Kidney (tissue), 13 donors: ENCODE measurements at regions not wholly inside any gene's neighbourhood (a gene's known extent, or its start where the extent isn't known, plus 50 kb on each side); places are given as distances from the start of the nearest gene placed in this dataset.

Experiments used
- DNase-seq, 5 donors: peaks; one replicate each; pipeline ENCODE4 v3.0.0-alpha.2; 2013 to 2020
- FAIRE-seq: peaks from 2 replicates; lab custom pipeline; 2012; peaks lifted over from hg19 to GRCh38; lab: Jason Lieb, UNC
- H3K27ac ChIP-seq, 2 donors: one replicate each; pipeline ENCODE4 v1.7.0; 2013; ENCODE audit warnings: low read depth in 2 of 2, low read length in 2 of 2, inconsistent platforms in 1 of 2
- H3K27me3 ChIP-seq: one replicate; pipeline ENCODE4 v1.7.1; 2013; ENCODE audit warnings: low read length, inconsistent platforms; ENCODE audit not compliant: control insufficient read depth, insufficient read depth
- H3K36me3 ChIP-seq, 3 donors: one replicate each; pipeline versions ENCODE4 v1.7.0 to v1.7.1; 2013; ENCODE audit warnings: low read length in 3 of 3, control low read depth in 1 of 3, inconsistent platforms in 1 of 3; ENCODE audit not compliant: insufficient read depth in 3 of 3, control insufficient read depth in 2 of 3
- H3K4me1 ChIP-seq, 3 donors: one replicate each; pipeline versions ENCODE4 v1.7.0 to v1.7.1; 2013; ENCODE audit warnings: low read length in 3 of 3, inconsistent platforms in 1 of 3, low read depth in 1 of 3; ENCODE audit not compliant: control insufficient read depth in 2 of 3, insufficient read depth in 2 of 3
- H3K4me3 ChIP-seq, 3 donors: one replicate each; pipeline versions ENCODE4 v1.7.0 to v1.8.1; 2013; ENCODE audit warnings: low read length in 3 of 3, control low read depth in 1 of 3, inconsistent platforms in 1 of 3
- H3K9ac ChIP-seq, 3 donors: one replicate each; pipeline versions ENCODE4 v1.7.0 to v1.7.1; 2013; ENCODE audit warnings: low read length in 3 of 3, control low read depth in 1 of 3, inconsistent platforms in 1 of 3
- H3K9me3 ChIP-seq, 3 donors: one replicate each; pipeline versions ENCODE4 v1.7.0 to v1.7.1; 2013; ENCODE audit warnings: low read length in 3 of 3, control low read depth in 1 of 3, inconsistent platforms in 1 of 3; ENCODE audit not compliant: control insufficient read depth in 2 of 3, insufficient read depth in 1 of 3
- CTCF ChIP-seq: IDR thresholded peaks from 3 replicates; pipeline ENCODE4 v1.5.1; 2012; ENCODE audit warnings: mild to moderate bottlenecking, moderate library complexity, borderline replicate concordance; ENCODE audit not compliant: insufficient read depth; ENCODE audit errors: extremely low read depth
- intact Hi-C: fragments of 100-400 bp; cut with DNase I; formaldehyde crosslinking; loops from one replicate; pipeline ENCODE4 v1.11.1; 2022
- donor health status: control.
- donor health status: control.
- donor health status: control.
- donor health status: control.
- donor health status: control.
- donor health status: DM: yes; HTN: yes; CAD: no.
- donor health status: Normal renal cell carcinoma (clear cell type).

GRCh38 chr12:31220061-31220460, 105.9 kb downstream of the SINHCAF start:
- H3K4me3 ChIP-seq: no peak overlapping the region
- no peak for TF ChIP-seq CTCF
- no peaks in the 10 kb centered on the region for H3K4me1 ChIP-seq
- FAIRE-seq: no peak
- H3K27me3 ChIP-seq: no peaks in the 10 kb centered on the region
- no peaks in the 10 kb centered on the region for H3K36me3 ChIP-seq
- DNase-seq: no peak
- H3K9me3 ChIP-seq: no peaks in the 10 kb centered on the region
- no peak overlapping the region for H3K27ac ChIP-seq
- intact Hi-C loops: no loop called here
- H3K9ac ChIP-seq: no peak overlapping the region

- Histone ChIP-seq H3K27ac (no peak overlapping the region), H3K9me3 (no peaks in the 10 kb centered on the region), H3K27me3 (no peaks in the 10 kb centered on the region), H3K9ac (no peak overlapping the region), H3K36me3 (no peaks in the 10 kb centered on the region), H3K4me3 (no peak overlapping the region), H3K4me1 (no peaks in the 10 kb centered on the region)
- FAIRE-seq (no peak), DNase-seq (no peak)
- intact Hi-C loops: no loop called here
- TF ChIP-seq CTCF: no peak
Observed at GRCh38 chr12:31220633-31221550, 105.1 kb downstream of the SINHCAF start.

GRCh38 chr12:31221551-31221945, 104.4 kb downstream of the SINHCAF start:
- Histone ChIP-seq H3K27me3 (no peaks in the 10 kb centered on the region), H3K27ac (no peak overlapping the region), H3K4me3 (no peak overlapping the region), H3K36me3 (no peaks in the 10 kb centered on the region), H3K9ac (no peak overlapping the region), H3K9me3 (no peaks in the 10 kb centered on the region), H3K4me1 (no peaks in the 10 kb centered on the region)
- intact Hi-C loops: no loop called here
- no peak for TF ChIP-seq CTCF
- DNase-seq (no peak), FAIRE-seq (no peak)
